ES-I3 (cell line): ENCODE measurements at regions not wholly inside any gene's neighbourhood (a gene's known extent, or its start where the extent isn't known, plus 50 kb on each side); places are given as distances from the start of the nearest gene placed in this dataset.
"Not testable (repeated sequence)": the region's sequence is repeated elsewhere in the genome, so short reads cannot be mapped to it uniquely, and the experiment has no call there.

Source experiments
- H3K36me3 ChIP-seq: 2 replicates; pipeline ENCODE4 v1.6.1; 2013; ENCODE audit warnings: mild to moderate bottlenecking, low read length, control low read depth, moderate library complexity; ENCODE audit not compliant: insufficient read depth
- H3K4me1 ChIP-seq: 2 replicates; pipeline ENCODE4 v1.6.1; 2013; ENCODE audit warnings: mild to moderate bottlenecking, control low read depth, low read length; ENCODE audit not compliant: insufficient read depth
- H3K9ac ChIP-seq: 2 replicates; pipeline ENCODE4 v1.6.1; 2013; ENCODE audit warnings: low read depth, mild to moderate bottlenecking, low read length, moderate library complexity
- H3K9me3 ChIP-seq: 2 replicates; pipeline ENCODE4 v1.6.1; 2013; ENCODE audit warnings: mild to moderate bottlenecking, low read length, moderate library complexity; ENCODE audit not compliant: control insufficient read depth, insufficient read depth

GRCh38 chr4:138596896-138597295, 354.7 kb upstream of the SLC7A11 start:
- Histone ChIP-seq H3K36me3 (no peaks in the 10 kb centered on the region), H3K9ac (no peak overlapping the region), H3K4me1 (no peaks in the 10 kb centered on the region; the same call in 1 of the 2 replicates), H3K9me3 (no peaks in the 10 kb centered on the region; the same call in 1 of the 2 replicates)

- no peak overlapping the region for H3K9ac ChIP-seq
- no peaks in the 10 kb centered on the region; the same call in 1 of the 2 replicates for H3K4me1 ChIP-seq
- no peaks in the 10 kb centered on the region; the same call in 1 of the 2 replicates for H3K9me3 ChIP-seq
- no peaks in the 10 kb centered on the region for H3K36me3 ChIP-seq
These were observed 353.7 kb upstream of the SLC7A11 start for GRCh38 chr4:138595731-138596460.

GRCh38 chr4:138595171-138595570, 353.0 kb upstream of the SLC7A11 start:
- H3K9ac ChIP-seq: no peak overlapping the region
- H3K36me3 ChIP-seq: no peaks in the 10 kb centered on the region
- no peaks in the 10 kb centered on the region; the same call in 1 of the 2 replicates for H3K4me1 ChIP-seq
- no peaks in the 10 kb centered on the region; the same call in 1 of the 2 replicates for H3K9me3 ChIP-seq

GRCh38 chr4:138592796-138593195, 350.6 kb upstream of the SLC7A11 start:
- no peak overlapping the region for H3K9ac ChIP-seq
- no peaks in the 10 kb centered on the region; the same call in 1 of the 2 replicates for H3K4me1 ChIP-seq
- no peaks in the 10 kb centered on the region for H3K36me3 ChIP-seq
- no peaks in the 10 kb centered on the region for H3K9me3 ChIP-seq

- H3K9me3 ChIP-seq: no peaks in the 10 kb centered on the region
- no peak overlapping the region for H3K9ac ChIP-seq
- H3K4me1 ChIP-seq: no peaks in the 10 kb centered on the region
These were observed 349.7 kb upstream of the SLC7A11 start for GRCh38 chr4:138591808-138592207.

GRCh38 chr4:138588501-138588900, 346.4 kb upstream of the SLC7A11 start:
- no peak overlapping the region for H3K9ac ChIP-seq
- H3K4me1 ChIP-seq: no peaks in the 10 kb centered on the region
- no peaks in the 10 kb centered on the region for H3K9me3 ChIP-seq
- H3K36me3 ChIP-seq: no peaks in the 10 kb centered on the region

More at GRCh38 chr4:138591808-138592207, 349.7 kb upstream of the SLC7A11 start:
- no peaks in the 10 kb centered on the region for H3K36me3 ChIP-seq

- H3K36me3 ChIP-seq: no peaks in the 10 kb centered on the region
These were observed 337.0 kb upstream of the SLC7A11 start for GRCh38 chr4:138579146-138579545.

GRCh38 chr4:138577826-138578225, 335.7 kb upstream of the SLC7A11 start:
- H3K36me3 ChIP-seq, H3K9ac ChIP-seq, H3K4me1 ChIP-seq, H3K9me3 ChIP-seq: not testable (repeated sequence)

More at GRCh38 chr4:138579146-138579545, 337.0 kb upstream of the SLC7A11 start:
- no peaks in the 10 kb centered on the region; the same call in 1 of the 2 replicates for H3K9me3 ChIP-seq
- H3K4me1 ChIP-seq: 0 out of 2 replicates have a peak, but pooled peaks cover 4% of the 10 kb centered on the region
- no peak overlapping the region for H3K9ac ChIP-seq

GRCh38 chr4:138577145-138577544, 335.0 kb upstream of the SLC7A11 start:
- no peak overlapping the region for H3K9ac ChIP-seq
- H3K36me3 ChIP-seq: no peaks in the 10 kb centered on the region
- no peaks in the 10 kb centered on the region; the same call in 1 of the 2 replicates for H3K9me3 ChIP-seq
- peaks cover 7% of the 10 kb centered on the region; the same call in 1 of the 2 replicates for H3K4me1 ChIP-seq

GRCh38 chr4:138576684-138577083, 334.5 kb upstream of the SLC7A11 start:
- Histone ChIP-seq H3K9me3 (no peaks in the 10 kb centered on the region; the same call in 1 of the 2 replicates), H3K9ac (no peak overlapping the region), H3K36me3 (no peaks in the 10 kb centered on the region), H3K4me1 (peaks cover 7% of the 10 kb centered on the region; the same call in 1 of the 2 replicates)

GRCh38 chr4:138573246-138573645, 331.1 kb upstream of the SLC7A11 start:
- Histone ChIP-seq H3K9ac (no peak overlapping the region), H3K36me3 (no peaks in the 10 kb centered on the region), H3K4me1 (peaks cover 7% of the 10 kb centered on the region; the same call in 1 of the 2 replicates), H3K9me3 (no peaks in the 10 kb centered on the region)

- Histone ChIP-seq H3K36me3 (no peaks in the 10 kb centered on the region), H3K4me1 (peaks cover 3% of the 10 kb centered on the region; the same call in 1 of the 2 replicates), H3K9me3 (no peaks in the 10 kb centered on the region), H3K9ac (no peak overlapping the region)
These were observed 329.9 kb upstream of the SLC7A11 start for GRCh38 chr4:138572007-138572406.

GRCh38 chr4:138567696-138568095, 325.5 kb upstream of the SLC7A11 start:
- Histone ChIP-seq H3K4me1 (peaks cover 7% of the 10 kb centered on the region; the same call in 1 of the 2 replicates), H3K9me3 (no peaks in the 10 kb centered on the region), H3K9ac (no peak overlapping the region), H3K36me3 (no peaks in the 10 kb centered on the region)

- Histone ChIP-seq H3K9me3 (no peaks in the 10 kb centered on the region), H3K36me3 (no peaks in the 10 kb centered on the region), H3K9ac (no peak overlapping the region), H3K4me1 (peaks cover 7% of the 10 kb centered on the region; the same call in 1 of the 2 replicates)
These were observed 323.4 kb upstream of the SLC7A11 start for GRCh38 chr4:138565576-138565975.

GRCh38 chr4:138562544-138562991, 320.4 kb upstream of the SLC7A11 start:
- H3K9me3 ChIP-seq: no peaks in the 10 kb centered on the region
- H3K36me3 ChIP-seq: no peaks in the 10 kb centered on the region
- H3K9ac ChIP-seq: no peak overlapping the region
- peaks cover 7% of the 10 kb centered on the region; the same call in 1 of the 2 replicates for H3K4me1 ChIP-seq
